ENCODE measurements at regions not wholly inside any gene's neighbourhood (a gene's known extent, or its start where the extent isn't known, plus 50 kb on each side); places are given as distances from the start of the nearest gene placed in this dataset.
"Not testable (repeated sequence)": the region's sequence is repeated elsewhere in the genome, so short reads cannot be mapped to it uniquely, and the experiment has no call there.

DNA sequence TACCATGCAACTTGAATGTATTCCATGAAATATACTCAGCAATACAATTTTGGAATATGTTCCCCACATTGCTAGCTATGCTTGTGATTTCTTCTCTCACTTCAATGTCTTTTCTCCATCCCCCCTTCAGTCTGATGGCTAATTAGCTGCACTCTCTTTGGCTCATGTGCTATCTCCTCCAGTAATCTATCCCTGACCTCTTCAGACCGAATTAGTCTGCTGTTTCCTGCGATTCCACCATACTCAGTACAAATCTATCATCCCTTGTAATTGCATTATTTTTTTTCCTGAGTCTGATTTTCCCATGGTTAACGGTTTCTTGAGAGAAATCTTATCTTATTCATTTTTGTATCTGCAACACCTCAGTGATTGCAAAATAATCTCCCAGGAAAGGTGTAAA is 360.7 kb upstream of the CDH10 start:
- no peak for DNase-seq

DNA sequence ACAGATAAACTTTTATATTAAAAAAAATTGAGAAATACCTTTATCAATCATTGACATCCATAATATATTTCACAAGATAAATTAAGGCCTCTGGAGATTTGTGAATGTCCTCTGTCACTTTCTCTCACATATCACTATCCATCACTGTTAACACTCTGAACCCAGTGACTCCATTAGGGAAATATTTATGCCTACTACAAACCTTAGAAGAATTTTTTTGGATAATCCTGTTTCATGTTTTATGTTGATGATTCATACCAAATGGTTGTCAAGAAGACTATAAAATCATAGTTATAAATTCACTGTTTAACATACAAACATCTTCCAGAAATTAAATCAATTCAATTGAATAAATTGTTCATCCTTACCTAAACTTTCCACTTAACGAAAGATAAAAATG is 357.6 kb upstream of the CDH10 start:
- DNase-seq: no peak

DNA sequence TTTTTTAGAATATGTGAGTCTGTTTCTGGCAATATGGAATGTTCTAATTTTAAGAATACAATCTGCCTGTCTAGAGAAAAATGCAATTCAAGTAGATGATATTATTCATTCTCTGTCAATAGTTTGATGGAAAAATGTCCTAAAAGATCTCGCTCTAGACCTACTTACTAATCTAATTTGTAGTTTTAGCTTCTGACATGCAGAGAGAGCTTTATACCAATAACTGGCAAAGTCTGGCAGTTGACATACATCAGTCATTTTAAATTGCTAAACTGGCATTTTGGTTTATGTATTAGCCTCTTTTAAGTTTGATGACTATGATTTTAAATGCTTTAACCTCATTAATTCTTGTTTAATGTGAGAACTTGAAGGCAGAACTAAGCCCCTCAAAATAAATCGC is 355.0 kb upstream of the CDH10 start:
- DNase-seq: no peak

DNA sequence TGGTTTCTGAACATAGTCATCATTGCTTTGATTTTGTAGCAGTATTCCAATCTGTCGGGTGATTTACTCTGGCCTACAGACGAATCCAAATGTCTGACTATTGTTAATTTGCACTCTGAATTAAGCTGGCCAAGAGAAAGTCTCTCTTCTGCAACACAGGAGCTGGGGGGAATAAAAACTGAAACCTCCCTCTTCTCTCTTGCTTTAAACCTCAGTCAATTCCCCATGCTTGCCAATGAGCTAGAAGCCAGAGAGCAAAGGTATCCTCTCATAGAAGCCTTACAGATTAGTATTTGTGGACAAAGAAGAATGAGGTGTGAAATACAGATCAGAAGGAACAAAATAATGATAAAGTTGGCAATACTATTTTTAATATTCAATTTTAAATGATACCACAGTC is 353.9 kb upstream of the CDH10 start:
- DNase-seq: no peak

DNA sequence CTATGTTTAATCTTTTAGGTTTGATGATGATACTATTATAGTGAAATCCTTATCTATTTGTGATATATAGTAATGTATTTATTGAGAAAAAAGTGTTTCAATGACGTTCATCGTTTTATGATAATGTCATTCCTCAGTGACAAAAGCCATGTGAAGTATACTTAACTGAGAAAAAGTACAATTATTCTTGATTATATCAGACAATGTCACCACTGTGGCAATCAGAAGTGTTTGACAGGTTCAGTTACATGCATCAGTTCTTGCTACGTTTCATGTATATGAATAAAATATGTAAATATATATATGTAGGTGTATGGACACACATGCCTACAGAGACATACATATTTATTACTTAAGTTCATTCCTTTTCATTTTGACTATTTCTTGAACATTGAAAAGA is 341.5 kb upstream of the CDH10 start:
- DNase-seq: no peak

DNA sequence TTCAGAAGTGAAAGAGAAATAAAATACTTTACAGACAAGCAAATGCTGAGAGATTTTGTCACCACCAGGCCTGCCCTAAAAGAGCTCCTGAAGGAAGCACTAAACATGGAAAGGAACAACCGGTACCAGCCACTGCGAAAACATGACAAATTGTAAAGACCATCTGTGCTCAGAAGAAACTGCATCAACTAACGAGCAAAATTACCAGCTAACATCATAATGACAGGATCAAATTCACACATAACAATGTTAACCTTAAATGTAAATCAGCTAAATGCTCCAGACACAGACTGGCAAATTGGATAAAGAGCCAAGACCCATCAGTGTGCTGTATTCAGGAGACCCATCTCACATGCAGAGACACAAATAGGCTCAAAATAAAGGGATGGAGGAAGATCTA is 333.8 kb upstream of the CDH10 start:
- DNase-seq: not testable (repeated sequence)

DNA sequence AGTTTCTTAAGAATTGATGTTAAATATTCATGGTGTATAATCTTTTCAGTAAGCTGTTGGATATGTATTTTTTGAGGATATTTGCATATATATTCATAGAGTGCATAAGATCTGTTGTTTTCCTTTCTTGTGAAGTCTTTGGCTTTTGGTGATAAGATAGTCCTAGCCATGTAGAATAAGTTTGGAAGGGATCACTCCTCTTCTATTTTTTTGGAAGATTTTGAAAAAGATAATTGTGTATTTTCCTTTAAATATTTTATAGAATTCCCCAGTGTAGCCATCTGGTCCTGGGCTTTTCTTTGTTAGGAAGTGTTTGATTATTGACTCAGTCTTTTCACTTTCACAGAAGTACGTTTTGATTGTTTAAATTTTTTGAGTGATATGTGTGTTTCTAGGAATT is 318.8 kb upstream of the CDH10 start:
- no peak for DNase-seq

DNA sequence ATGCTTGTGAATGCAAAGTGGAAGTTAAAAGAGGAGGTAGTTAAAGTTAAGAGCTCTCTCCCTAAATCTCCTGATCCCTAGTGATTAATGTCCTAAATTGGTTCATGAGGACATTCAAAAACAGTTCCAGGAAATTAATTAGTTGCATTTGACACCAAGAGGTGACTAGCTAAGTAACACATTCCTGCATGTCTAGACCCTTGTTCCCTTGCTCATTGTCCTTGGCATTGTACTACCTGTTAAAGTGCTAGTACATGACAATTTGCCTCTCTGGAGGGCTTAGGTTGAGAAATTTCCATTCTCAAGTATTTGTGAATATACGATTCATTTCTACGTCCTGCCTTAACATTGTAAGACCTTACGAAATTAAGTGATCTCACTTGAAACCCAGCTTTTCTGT is 278.6 kb upstream of the CDH10 start:
- DNase-seq: no peak

DNA sequence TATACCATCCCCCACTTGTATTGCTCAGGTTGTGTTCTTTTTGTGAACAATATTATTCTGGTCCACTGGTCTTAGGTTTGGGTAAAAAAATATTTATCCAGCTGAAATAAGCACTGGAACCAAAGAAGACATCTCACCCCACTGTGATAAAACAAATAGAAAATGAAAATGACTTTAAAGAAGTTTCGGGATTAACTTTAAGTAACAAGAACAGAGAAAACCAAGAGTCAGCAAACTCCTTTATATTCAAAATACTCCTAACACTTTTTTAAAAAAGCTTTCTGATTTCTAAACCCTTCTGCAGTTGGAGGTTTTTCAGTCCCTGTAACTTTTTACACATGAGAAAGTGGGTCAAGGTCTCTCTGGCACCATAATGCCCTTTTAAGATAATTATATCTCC is 273.9 kb upstream of the CDH10 start:
- no peak for DNase-seq

DNA sequence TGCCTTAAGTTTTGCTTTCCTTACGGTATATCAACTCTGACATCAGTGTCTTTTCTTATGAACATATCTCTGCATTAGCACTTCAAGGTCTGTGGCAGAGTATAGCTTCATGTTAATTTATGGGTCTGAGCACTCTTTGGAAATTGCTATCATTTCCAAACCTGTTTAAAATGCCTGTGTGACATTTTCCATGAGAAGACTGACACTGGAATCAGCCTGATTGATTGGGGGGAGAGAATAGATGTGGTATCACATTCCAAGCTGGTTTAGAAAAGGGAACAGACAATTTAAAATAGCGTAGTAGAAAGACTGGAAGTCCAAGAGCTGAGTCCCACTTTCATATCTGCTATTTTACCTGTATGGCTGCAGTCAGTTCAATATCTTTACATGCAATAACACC is 272.1 kb upstream of the CDH10 start:
- no peak for DNase-seq

DNA sequence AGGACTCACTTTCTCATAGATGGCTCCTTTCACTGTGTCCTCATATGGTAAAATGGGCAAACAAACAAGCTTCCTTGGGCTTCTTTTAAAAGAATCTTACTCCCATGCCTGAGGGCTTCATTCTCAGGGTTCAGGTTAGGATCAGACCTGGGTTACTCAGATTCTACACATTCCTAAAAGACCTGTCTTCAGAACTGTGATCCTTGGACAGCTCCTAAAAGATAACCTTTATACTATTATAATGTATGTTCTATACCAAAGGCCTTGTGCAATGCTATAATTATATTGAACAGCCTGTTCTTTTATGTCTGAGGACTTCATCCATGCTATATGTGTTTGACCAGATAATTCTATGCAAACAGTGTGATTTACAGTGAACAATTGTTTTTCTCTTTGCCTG is 264.4 kb upstream of the CDH10 start:
- DNase-seq: no peak

DNA sequence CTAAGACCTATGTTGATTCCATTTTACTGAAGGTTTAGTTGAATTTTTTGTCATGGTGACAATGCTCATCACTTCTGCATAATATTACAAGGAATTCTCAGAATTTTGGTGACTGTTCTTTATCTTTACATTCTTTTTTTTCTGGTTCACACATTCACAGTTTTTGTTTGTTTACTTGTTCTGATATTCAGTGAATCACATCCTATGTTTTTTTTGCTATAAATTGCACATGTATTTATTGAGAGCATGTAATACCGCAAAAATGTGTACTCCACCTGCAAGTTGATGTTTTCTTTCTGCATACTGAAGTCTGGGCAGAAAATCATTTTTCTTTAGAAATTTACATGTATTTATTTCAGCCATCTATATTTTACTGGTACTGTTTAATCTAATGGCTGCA is 261.9 kb upstream of the CDH10 start:
- DNase-seq: no peak

DNA sequence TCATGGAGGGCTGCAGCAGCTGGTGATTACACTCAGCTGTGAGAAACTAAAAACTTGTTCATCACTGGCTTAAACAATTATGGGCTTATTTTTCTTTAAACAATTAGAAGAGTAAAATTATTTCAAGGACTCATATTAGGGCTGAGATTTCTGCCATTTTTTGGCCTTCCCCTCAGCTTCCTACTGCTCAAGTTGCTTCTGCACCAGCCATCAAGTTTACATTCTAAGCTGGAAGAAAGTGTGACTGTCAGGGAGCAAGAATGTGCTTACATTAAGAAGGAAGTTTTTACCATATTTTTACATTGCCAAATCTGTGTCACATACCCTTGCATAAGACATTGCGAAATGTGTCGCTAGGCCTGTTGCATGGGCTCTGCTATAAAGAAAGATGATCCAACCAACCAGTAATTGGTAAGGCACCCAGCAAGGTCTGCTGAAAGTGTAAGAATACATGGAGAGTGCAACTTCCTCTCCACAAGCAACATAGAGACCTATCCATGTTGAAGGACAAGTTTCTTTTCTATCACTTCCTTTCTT is 260.3 kb upstream of the CDH10 start:
- no peak for DNase-seq

DNA sequence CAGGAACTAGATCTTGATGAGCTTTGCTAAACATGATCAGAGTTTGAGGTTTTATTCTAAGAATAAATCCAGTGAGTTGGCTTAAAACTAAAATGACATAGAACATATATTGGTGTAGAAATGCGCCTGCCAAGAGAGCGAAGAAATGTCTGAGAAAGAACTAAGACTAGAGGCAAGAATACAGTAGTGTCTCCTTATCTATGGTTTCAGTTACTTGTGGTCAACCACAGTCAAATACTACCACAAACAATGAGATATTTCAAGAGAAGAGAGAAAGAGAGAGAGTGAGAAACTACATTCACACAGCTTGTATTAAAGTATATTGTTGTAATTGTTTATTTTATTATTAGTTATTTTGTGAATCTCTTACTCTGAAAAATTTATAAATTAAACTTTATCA is 254.4 kb upstream of the CDH10 start:
- no peak for DNase-seq

DNA sequence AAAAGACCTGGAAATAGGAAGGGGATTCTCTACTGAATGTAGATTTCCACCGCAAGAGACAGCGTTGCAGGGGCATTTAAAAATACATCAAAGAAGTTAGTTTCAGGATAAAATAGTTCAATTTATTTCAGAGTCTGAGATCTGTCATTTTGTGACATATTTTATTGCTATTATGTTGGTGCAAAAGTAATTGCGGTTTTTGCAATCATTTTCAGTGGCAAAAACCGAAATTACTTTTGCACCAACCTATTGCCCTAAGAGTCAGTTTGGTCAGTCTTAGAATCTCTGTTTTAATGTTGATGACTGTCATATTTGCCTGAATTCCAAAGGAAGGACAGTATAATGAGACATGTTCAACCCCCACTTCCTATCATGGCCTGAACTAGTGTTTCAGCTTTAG is 219.5 kb upstream of the CDH10 start:
- DNase-seq: no peak

DNA sequence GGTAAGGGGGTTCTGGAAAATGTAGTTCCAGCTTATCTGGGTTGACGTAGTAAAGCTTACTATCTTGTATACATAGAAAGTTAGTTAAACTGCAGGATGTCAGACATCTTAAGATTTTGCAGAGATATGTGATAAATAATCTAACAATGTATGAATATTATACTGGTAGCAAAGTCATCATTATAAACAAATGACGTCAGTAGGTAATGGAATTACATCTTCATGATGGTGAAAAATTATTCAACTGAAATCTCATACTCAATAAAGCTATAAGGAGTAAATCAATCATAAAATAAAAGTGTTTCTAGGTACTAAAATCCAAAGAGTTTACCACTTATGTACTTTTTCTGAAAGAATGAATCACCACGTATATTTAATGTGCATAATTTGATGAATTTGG is 217.3 kb upstream of the CDH10 start:
- DNase-seq: no peak

DNA sequence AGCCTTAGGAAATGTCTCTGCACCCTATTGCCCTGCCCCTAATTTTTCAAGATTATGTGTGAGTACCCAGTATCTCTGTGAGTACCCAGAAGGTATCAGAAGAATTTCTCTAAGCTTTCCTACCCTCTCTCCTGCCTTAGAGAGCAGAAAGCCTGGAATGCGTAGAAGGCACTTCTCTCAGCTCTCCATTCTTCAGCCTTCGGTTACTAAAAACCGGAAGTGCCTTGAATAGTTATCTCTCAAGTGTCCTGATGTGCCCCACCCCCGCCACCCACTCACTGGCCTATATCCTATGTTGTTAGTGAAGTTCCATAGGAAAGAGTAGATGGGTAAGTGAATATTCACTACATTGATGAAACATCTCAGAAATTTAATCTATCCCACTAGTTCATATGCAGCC is 210.7 kb upstream of the CDH10 start:
- DNase-seq: no peak

DNA sequence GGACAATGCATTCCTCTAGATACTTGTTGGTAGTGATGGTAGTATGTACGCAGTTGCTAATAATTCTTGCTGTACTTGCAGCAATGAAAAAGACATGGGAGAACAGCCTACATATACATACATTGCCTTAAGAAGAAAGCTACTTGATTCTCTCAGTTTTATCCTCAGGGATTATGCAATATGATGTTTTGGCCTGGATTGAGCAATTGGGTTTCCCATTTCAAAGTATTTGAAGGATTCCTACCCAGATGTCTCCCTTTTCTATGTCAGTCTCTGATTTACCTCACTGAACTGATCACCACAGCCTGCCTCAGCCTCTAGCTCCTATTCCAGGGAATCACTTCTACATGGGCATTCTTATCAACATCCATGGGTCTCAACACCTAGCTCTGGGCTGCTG is 210.1 kb upstream of the CDH10 start:
- DNase-seq: no peak

DNA sequence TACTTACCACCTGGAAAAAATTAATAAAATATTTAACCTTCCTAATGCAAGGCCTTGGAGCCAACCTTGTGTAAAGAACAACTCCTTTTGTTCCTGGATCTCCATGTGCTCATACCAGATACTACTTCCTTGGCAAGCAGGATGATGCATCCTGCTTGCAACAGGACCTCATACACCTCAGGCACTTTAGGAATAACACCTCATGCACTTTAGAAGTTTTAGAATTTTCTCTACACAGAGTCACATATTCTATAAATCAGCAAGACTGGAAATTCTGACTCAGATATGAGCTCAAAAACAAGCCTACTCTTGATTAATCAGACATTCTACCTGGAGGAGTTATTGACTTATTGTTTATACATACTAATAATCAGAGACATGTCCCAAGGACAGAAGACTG is 209.6 kb upstream of the CDH10 start:
- no peak for DNase-seq

DNA sequence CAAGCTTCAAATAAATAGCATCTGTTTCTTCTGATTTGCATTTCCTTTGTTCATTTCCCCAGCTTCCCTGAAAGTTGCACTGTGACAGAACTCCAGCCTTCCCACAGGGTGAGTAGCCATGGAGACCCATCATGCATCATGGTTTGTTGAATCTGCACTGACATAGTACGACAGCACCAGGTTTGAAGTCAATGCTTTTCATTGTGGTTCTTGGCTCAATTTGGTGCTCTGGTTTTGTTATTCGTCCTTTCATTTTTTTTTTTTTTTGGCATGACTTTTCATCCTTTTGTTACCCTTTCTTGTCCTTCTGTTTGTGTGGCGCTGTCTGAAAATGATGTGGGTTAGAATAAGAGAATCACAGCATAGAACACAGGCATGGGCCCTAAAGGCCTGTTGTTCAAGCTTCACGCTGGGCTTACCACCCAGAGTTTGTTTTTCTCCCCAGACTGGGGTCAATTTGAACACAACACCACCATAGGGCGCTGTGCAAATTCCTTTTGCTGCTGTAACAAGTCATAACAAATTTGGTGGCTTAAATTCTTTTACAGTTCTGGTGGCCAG is 206.2 kb upstream of the CDH10 start:
- no peak for DNase-seq

DNA sequence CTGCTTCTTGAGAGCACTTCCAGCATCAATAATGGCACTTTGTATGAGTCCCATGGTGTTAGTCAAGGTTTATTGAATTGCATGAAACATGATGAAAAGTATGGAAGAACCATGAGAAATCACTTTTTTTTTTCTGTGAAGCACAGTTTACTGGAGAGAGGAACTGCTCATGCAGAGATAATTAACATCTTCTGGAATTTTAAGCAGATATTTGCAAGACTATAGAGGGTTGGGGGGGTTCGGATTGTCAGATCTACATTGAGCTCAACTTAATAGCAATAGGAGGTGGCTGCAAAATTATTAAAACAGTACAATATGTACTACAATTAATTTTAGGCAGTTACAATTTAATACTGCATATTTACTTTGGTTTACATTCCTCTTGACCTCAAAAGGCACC is 204.4 kb upstream of the CDH10 start:
- no peak for DNase-seq

DNA sequence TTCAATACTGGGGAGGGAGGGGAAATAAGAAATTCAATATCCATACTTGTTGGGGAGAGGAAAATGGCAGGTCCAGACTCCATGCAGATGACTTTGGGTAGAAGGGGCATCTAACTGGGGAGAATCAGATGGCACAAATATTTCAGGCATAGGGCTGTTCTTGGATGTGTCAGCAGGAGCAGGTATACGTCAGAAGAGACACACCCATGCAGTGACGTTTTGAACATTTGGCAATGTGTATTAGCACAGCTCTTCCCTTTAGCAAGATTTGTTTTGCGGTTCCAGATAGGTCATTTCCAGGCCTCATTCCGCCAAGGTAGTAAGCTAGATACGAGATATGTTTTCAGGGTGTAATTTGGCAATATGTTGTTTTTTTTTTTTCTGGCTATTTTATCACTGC is 187.2 kb upstream of the CDH10 start:
- DNase-seq: no peak

DNA sequence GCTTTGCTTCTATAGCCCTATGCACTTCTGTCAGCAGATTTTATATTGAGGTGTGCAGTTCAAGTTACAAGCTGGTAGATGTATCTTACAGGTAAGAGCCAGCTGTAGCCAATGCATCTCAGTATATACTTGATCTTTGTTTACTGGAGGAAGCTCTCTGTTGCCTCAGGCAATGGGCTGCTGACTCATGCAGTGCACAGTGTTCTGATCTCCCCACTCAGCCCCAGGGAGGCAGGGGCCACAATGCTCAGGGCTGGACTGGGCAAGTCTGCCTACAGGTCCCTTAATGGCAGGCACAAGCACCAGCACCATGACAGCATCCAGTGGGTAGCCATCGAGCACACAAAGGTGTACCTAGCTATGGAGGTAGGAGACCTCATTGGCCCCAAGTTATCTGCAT is 178.8 kb upstream of the CDH10 start:
- no peak for DNase-seq

DNA sequence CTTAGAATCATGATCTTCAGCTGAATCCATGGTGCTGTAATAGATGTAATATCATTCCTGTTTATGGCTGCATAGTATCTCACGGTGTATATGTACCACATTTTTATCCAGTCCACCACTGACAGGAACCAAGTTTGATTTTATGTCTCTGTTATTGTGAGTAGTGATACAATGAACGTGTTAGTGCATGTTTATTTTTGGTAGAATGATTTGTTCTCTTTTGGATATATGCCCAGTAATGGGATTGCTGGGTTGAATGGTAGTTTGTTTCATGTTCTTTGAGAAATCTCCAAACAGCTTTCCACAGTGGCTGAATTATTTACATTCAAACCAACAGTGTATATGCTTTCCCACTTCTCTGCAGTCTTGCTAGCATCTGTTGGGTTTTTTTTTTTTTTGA is 175.1 kb upstream of the CDH10 start:
- no peak for DNase-seq

DNA sequence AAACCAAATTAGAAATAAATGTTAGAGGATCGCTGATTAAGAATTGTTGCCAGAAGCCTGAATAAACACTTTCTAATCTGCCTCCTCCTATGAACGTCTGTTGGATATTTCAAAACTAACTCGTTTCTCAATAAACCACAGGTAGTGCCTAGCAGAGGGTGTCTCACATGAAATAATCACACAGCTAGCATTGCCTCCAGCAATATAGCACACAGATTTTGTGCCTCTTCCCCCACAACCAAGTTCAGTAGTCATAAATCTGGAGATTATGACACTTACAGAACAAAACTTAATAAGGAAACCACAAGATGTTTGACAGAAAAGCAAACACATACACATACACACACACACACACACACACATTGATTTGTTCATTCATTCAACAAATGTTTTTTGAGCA is 173.2 kb upstream of the CDH10 start:
- DNase-seq: no peak

DNA sequence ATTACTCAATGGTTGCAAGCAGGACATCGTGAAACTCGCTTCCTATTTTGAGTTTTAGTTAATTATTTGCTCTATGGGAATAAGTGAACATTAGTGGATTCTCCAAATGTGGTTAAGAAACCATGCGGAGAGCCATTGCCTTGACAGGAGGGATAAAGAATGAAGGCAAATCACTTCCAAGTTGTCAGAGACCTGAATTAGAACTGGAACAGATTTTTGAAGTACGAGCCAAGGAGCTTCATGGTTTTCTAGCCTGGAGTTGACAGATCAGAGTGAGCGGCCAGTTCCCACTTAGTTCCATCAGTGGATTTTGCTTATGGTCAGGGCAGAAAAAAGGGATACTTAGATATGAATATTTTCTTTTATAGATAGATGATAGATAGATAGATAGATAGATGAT is 171.4 kb upstream of the CDH10 start:
- DNase-seq: peak; percentile 18 to 75
